ENCODE measurements at regions not wholly inside any gene's neighbourhood (a gene's known extent, or its start where the extent isn't known, plus 50 kb on each side); places are given as distances from the start of the nearest gene placed in this dataset.
"Not testable (repeated sequence)": the region's sequence is repeated elsewhere in the genome, so short reads cannot be mapped to it uniquely, and the experiment has no call there.

- not testable (repeated sequence) for DNase-seq (ENCODE audit: low read depth in 2 of 2)
Measured at GRCh38 chr17:20387549-20387948, 79.8 kb downstream of the LGALS9B start.

- peak in 1 of 2 donors; percentile 1 for DNase-seq (ENCODE audit: low read depth in 2 of 2)
Measured at GRCh38 chr17:20381358-20382300, 85.7 kb downstream of the LGALS9B start.

DNA sequence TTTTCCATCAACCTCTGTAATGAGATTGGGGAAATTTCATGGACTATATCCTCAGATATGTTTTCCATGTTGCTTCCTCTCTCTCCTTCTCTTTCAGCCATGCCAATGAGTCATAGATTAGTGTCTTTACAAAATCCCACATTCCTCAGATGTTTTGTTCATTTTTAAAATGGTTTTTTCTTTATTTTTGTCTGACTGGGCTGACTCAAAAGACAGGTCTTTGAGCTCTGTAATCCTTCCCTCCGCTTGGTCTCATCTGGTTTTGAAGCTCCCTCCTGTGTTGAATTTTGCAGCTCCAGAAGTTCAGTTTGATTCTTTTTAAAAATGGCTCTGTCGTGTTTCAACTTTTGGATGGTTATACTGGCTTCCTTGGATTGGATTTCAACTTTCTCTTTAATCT, 86.7 kb downstream of the LGALS9B start:
- not testable (repeated sequence) for DNase-seq (ENCODE audit: low read depth in 2 of 2)

DNA sequence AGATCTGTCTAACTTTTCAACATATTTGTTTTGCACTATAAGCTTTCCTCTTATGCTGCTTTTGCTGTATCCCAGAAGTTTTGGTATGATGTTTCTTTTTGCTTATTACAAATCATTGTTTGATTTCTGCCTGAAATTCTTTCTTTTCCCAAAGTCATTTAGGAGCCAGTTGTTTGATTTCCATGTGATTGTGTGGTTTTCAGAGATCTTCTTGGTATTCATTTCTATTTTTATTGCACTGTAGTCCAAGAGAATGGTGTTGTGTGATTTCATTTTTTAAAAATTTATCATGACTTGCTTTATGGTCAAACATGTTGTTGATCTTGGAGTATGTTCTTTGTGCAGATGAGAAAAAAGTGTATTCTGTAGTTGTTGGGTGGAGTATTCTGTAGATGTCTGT, 88.1 kb downstream of the LGALS9B start:
- not testable (repeated sequence) for DNase-seq (ENCODE audit: low read depth in 2 of 2)

DNA sequence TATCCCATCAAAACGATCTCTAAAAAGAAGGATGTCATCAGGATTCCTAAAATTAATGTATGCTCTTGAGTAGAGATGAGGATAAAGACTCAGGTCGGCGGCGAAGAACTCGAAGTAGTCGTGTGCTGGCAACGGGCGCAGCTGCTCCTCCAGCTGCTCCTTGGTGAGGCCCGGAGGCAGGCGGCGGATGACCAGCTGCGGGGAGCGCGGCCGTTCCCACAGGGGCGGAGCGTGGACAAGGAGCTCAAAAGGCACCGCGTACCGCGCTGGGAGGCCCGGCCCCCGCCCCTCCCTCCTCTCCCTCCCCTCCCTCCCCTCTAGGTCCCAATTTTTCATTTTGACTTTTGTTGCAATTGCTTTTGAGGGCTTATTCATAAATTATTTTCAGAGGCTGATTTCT, 90.7 kb downstream of the LGALS9B start:
- not testable (repeated sequence) for DNase-seq (ENCODE audit: low read depth in 2 of 2)

GRCh38 chr17:20375745-20376144, 91.6 kb downstream of the LGALS9B start:
- DNase-seq (ENCODE audit: low read depth in 2 of 2): not testable (repeated sequence)

Data from dermis microvascular lymphatic vessel endothelial cell (primary cell).